HCT116 (cell line): ENCODE measurements at regions not wholly inside any gene's neighbourhood (a gene's known extent, or its start where the extent isn't known, plus 50 kb on each side); places are given as distances from the start of the nearest gene placed in this dataset.

Experiments used
- ATAC-seq: fragments of 200-7000 bp; cut with Tn5 transposase; 2 replicates; pipeline ENCODE4 v1.9.1; 2020; ENCODE audit warnings: mild to moderate bottlenecking, moderate library complexity
- BruUV-seq: library from RNA; stranded (reverse); fragments of 400-500 nt; replicated peaks from 2 replicates; lab custom pipeline; 2021; lab: Mats Ljungman, UMichigan
- CTCF ChIA-PET: fragments of 300-600 bp; sonication (Branson Sonifier 250); formaldehyde crosslinking; loops from one replicate; lab custom pipeline; 2021; ENCODE audit warnings: antibody characterized with exemption; lab: Charles Lee
- POLR2A ChIA-PET: fragments of 300-600, 350-600 bp; sonication (Branson Sonifier 250); formaldehyde crosslinking; loops from one replicate; lab custom pipeline; 2021; ENCODE audit warnings: antibody characterized with exemption; lab: Charles Lee
- RAD21 ChIA-PET, 2 experiments: fragments of 300-600 bp; sonication (Branson Sonifier 250); formaldehyde crosslinking; loops; one replicate each; lab custom pipeline; 2023; ENCODE audit warnings: low total read pairs in 2 of 2; ENCODE audit not compliant: uncharacterized antibody in 2 of 2, unreplicated experiment in 2 of 2, low non-redundant PET in 1 of 2; lab: Charles Lee
- DNase-seq: peaks from one replicate; pipeline ENCODE4 v3.0.0-alpha.2; 2010; ENCODE audit warnings: low read depth, low spot score
- H2AFZ ChIP-seq: fragments of 200-600 bp; shearing (Covaris generic), sonication (generic); 2 replicates; pipeline ENCODE4 v1.6.1; 2017; ENCODE audit warnings: low read depth, mixed run types, mixed read lengths, antibody characterized with exemption, low read length; ENCODE audit not compliant: poor library complexity, severe bottlenecking
- H3K27ac ChIP-seq: 2 replicates; pipeline ENCODE4 v1.5.1; 2012; ENCODE audit warnings: low read depth, low read length
- H3K27me3 ChIP-seq: fragments of 200-600 bp; sonication (generic); 2 replicates; pipeline ENCODE4 v1.6.1; 2016; ENCODE audit warnings: mixed run types, low read length, mixed read lengths; ENCODE audit not compliant: insufficient read depth
- H3K36me3 ChIP-seq, 2 experiments: fragments of 200-500 bp in 1 of 2; fragments of 200-600 bp in 1 of 2; sonication (Bioruptor generic) in 1 of 2; sonication (generic) in 1 of 2; 2 replicates each; pipeline versions ENCODE4 v1.5.1 to v1.6.1; 2014 to 2016; ENCODE audit warnings: low read length in 2 of 2, inconsistent platforms in 1 of 2, mixed read lengths in 1 of 2, mixed run types in 1 of 2; ENCODE audit not compliant: insufficient read depth in 2 of 2, control insufficient read depth in 1 of 2
- H3K4me1 ChIP-seq, 2 experiments: fragments of 200-600 bp in 1 of 2; sonication (generic) in 1 of 2; 2 replicates each; pipeline versions ENCODE4 v1.5.1 to v1.6.1; 2012 to 2017; ENCODE audit warnings: low read length in 2 of 2, inconsistent platforms in 1 of 2, mild to moderate bottlenecking in 1 of 2, mixed read lengths in 1 of 2, mixed run types in 1 of 2, moderate library complexity in 1 of 2; ENCODE audit not compliant: insufficient read depth in 2 of 2, control insufficient read depth in 1 of 2
- H3K4me2 ChIP-seq: fragments of 200-600 bp; sonication (generic); 2 replicates; pipeline ENCODE4 v1.6.1; 2017; ENCODE audit warnings: mixed run types, low read length, mixed read lengths
- H3K4me3 ChIP-seq, 2 experiments: fragments of 200-600 bp in 1 of 2; sonication (generic) in 1 of 2; replicated peaks in 1 of 2; 2 replicates each; pipeline ENCODE4 v1.5.1; 2011 to 2016; ENCODE audit warnings: low read length in 2 of 2, control low read depth in 1 of 2, low read depth in 1 of 2, mild to moderate bottlenecking in 1 of 2, mixed read lengths in 1 of 2, mixed run types in 1 of 2
- H3K79me2 ChIP-seq: fragments of 200-600 bp; sonication (generic); 2 replicates; pipeline ENCODE4 v1.6.1; 2017; ENCODE audit warnings: mild to moderate bottlenecking, mixed run types, low read length, moderate library complexity, mixed read lengths; ENCODE audit not compliant: insufficient read depth
- H3K9ac ChIP-seq: fragments of 200-600 bp; sonication (generic); 2 replicates; pipeline ENCODE4 v1.6.1; 2016; ENCODE audit warnings: low read length, mixed read lengths
- H3K9me2 ChIP-seq: fragments of 200-600 bp; sonication (generic), shearing (Covaris generic); 2 replicates; pipeline ENCODE4 v1.6.1; 2017; ENCODE audit warnings: mixed run types, mild to moderate bottlenecking, moderate library complexity; ENCODE audit not compliant: insufficient read depth
- H3K9me3 ChIP-seq, 2 experiments: fragments of 200-500 bp in 1 of 2; fragments of 200-600 bp in 1 of 2; sonication (Bioruptor generic) in 1 of 2; sonication (generic) in 1 of 2; 2 replicates each; pipeline ENCODE4 v1.6.1; 2014 to 2017; ENCODE audit warnings: low read length in 2 of 2, mixed read lengths in 2 of 2, inconsistent platforms in 1 of 2, low read depth in 1 of 2, mild to moderate bottlenecking in 1 of 2, mixed run types in 1 of 2, moderate library complexity in 1 of 2; ENCODE audit not compliant: control insufficient read depth in 1 of 2, insufficient read depth in 1 of 2
- H4K20me1 ChIP-seq: fragments of 200-600 bp; sonication (generic), shearing (Covaris generic); 2 replicates; pipeline ENCODE4 v1.6.1; 2017; ENCODE audit warnings: mixed run types, mild to moderate bottlenecking, moderate library complexity; ENCODE audit not compliant: insufficient read depth
- CTCF ChIP-seq, 3 experiments: fragments of 200-600 bp in 1 of 3; sonication (generic) in 1 of 3; IDR thresholded peaks in 2 of 3; conservative IDR thresholded peaks in 1 of 3; 2 replicates each; pipeline ENCODE4 v1.5.1; 2012 to 2017; ENCODE audit warnings: low read depth in 2 of 3, low read length in 2 of 3, antibody characterized with exemption in 1 of 3, borderline replicate concordance in 1 of 3, control low read depth in 1 of 3, mild to moderate bottlenecking in 1 of 3, mixed read lengths in 1 of 3, mixed run types in 1 of 3, moderate library complexity in 1 of 3; ENCODE audit not compliant: insufficient read depth in 1 of 3
- EGR1 ChIP-seq: IDR thresholded peaks from 2 replicates; pipeline ENCODE4 v1.6.1; 2012; ENCODE audit warnings: low read depth
- EZH2 ChIP-seq: fragments of 200-600 bp; sonication (generic); IDR thresholded peaks from 2 replicates; pipeline ENCODE4 v1.6.1; 2017; ENCODE audit warnings: antibody characterized with exemption, mixed run types
- RAD21 ChIP-seq: IDR thresholded peaks from 2 replicates; pipeline ENCODE4 v1.6.1; 2012; ENCODE audit warnings: low read depth, mild to moderate bottlenecking
- SIN3A ChIP-seq: IDR thresholded peaks from 2 replicates; pipeline ENCODE4 v1.6.1; 2012; ENCODE audit warnings: low read depth
- SP1 ChIP-seq: IDR thresholded peaks from 2 replicates; pipeline ENCODE4 v1.6.1; 2012; ENCODE audit warnings: low read depth
- SRF ChIP-seq: IDR thresholded peaks from 2 replicates; pipeline ENCODE4 v1.6.1; 2012; ENCODE audit warnings: low read depth
- ZFX ChIP-seq: fragments of 450-650 bp; IDR thresholded peaks from 2 replicates; pipeline ENCODE4 v1.6.1; 2017
- intact Hi-C: fragments of 100-400 bp; cut with micrococcal nuclease; formaldehyde crosslinking; loops from 2 replicates; pipeline ENCODE4 v1.10.0; 2022

GRCh38 chr17:56652628-56653027 is 59.1 kb downstream of the NOG start:
- Histone ChIP-seq H3K9me3 (no peaks in the 10 kb centered on the region), H3K4me1 (no peaks in the 10 kb centered on the region), H3K27me3 (no peaks in the 10 kb centered on the region), H3K79me2 (no peaks in the 10 kb centered on the region), H3K4me2 (no peak overlapping the region), H3K27ac (no peak overlapping the region), H3K9ac (no peak overlapping the region), H3K4me3 (no peak overlapping the region), H3K36me3 (no peaks in the 10 kb centered on the region), H4K20me1 (no peaks in the 10 kb centered on the region), H3K9me2 (no peaks in the 10 kb centered on the region), H2AFZ (no peak overlapping the region)
- CTCF ChIA-PET, result interaction anchor here (1.1 to 2.5 kb wide), 2 partner anchors 8 to 153 kb away, joined by 4 to 12 read pairs; no protein-coding TSS in a partner anchor
- TF ChIP-seq CTCF (IDR thresholded peaks at IDR 0.05 in 2 of 3, conservative IDR thresholded peaks at IDR 0.05 in 1 of 3; ENCODE audit: borderline replicate concordance in 1 of 3, insufficient read depth in 1 of 3, low read depth in 2 of 3, low read length in 2 of 3), result peak in 1 of 3 experiments; percentile 20; a peak in 1 of 6 replicates
- no peak for TF ChIP-seq EGR1
- POLR2A ChIA-PET, result no interaction called here
- intact Hi-C loops, result no loop called here
- no TSS peak for BruUV-seq
- no peak for DNase-seq
- RAD21 ChIA-PET, result no interaction called here
- peak; percentile 60; the same call in 1 of the 2 replicates for ATAC-seq

GRCh38 chr17:56653877-56654276 is 60.4 kb downstream of the NOG start:
- CTCF ChIA-PET, result interaction anchor here (0.9 to 2.5 kb wide), 3 partner anchors 25 to 154 kb away, joined by 3 to 12 read pairs (median 5); partner anchors contain the start of gene NOG
- H3K36me3 ChIP-seq, result no peaks in the 10 kb centered on the region
- no TSS peak for BruUV-seq
- H3K9me2 ChIP-seq, result no peaks in the 10 kb centered on the region
- H3K4me2 ChIP-seq, result no peak overlapping the region
- no peaks in the 10 kb centered on the region for H4K20me1 ChIP-seq
- H3K9ac ChIP-seq, result no peak overlapping the region
- H3K27me3 ChIP-seq, result no peaks in the 10 kb centered on the region
- H3K9me3 ChIP-seq, result no peaks in the 10 kb centered on the region
- POLR2A ChIA-PET, result no interaction called here
- no peaks in the 10 kb centered on the region for H3K79me2 ChIP-seq
- no peak overlapping the region for H3K27ac ChIP-seq
- no peak overlapping the region for H2AFZ ChIP-seq
- no peaks in the 10 kb centered on the region for H3K4me1 ChIP-seq
- peak; percentile 63 for DNase-seq
- intact Hi-C loops, result loop anchor here (2.0 kb wide), 1 partner anchor 61 kb away; the partner anchor contains the start of gene NOG
- TF ChIP-seq SRF (no peak), CTCF (IDR thresholded peaks at IDR 0.05 in 2 of 3, conservative IDR thresholded peaks at IDR 0.05 in 1 of 3; ENCODE audit: borderline replicate concordance in 1 of 3, insufficient read depth in 1 of 3, low read depth in 2 of 3, low read length in 2 of 3) (peak; percentile 71 to 90 (median 89)), SIN3A (no peak), SP1 (no peak), EZH2 (no peak), RAD21 (peak; percentile 72), ZFX (0 out of 2 replicates have a peak, but pooled peaks have one; percentile 20)
- peak; percentile 96 for ATAC-seq
- no peak overlapping the region for H3K4me3 ChIP-seq
- RAD21 ChIA-PET, result no interaction called here
